Calu3 (cell line): ENCODE measurements at regions not wholly inside any gene's neighbourhood (a gene's known extent, or its start where the extent isn't known, plus 50 kb on each side); places are given as distances from the start of the nearest gene placed in this dataset.

Experiments used
- BruUV-seq: library from RNA; stranded (reverse); fragments of 400-500 nt; replicated peaks from 2 replicates; lab custom pipeline; 2021; lab: Mats Ljungman, UMichigan
- CTCF ChIA-PET: fragments of 300-600 bp; sonication (Branson Sonifier 250); formaldehyde crosslinking; loops from one replicate; lab custom pipeline; 2022; ENCODE audit warnings: antibody characterized with exemption; lab: Charles Lee
- DNase-seq: peaks from one replicate; pipeline ENCODE4 v3.0.0; 2022
- H3K27ac Mint-ChIP-seq: one replicate; pipeline ENCODE4 v1.8.0; 2022; ENCODE audit warnings: mixed read lengths; ENCODE audit not compliant: unreplicated experiment
- H3K27me3 Mint-ChIP-seq: one replicate; pipeline ENCODE4 v1.8.0; 2022; ENCODE audit warnings: mixed read lengths; ENCODE audit not compliant: unreplicated experiment
- H3K36me3 Mint-ChIP-seq: one replicate; pipeline ENCODE4 v1.8.0; 2022; ENCODE audit warnings: mild to moderate bottlenecking, moderate library complexity, mixed read lengths; ENCODE audit not compliant: insufficient read depth, unreplicated experiment
- H3K4me1 Mint-ChIP-seq: one replicate; pipeline ENCODE4 v1.8.0; 2022; ENCODE audit warnings: mild to moderate bottlenecking, low read depth, mixed read lengths; ENCODE audit not compliant: unreplicated experiment
- H3K4me3 Mint-ChIP-seq: one replicate; pipeline ENCODE4 v1.8.0; 2022; ENCODE audit warnings: mild to moderate bottlenecking, low read depth, moderate library complexity, mixed read lengths; ENCODE audit not compliant: unreplicated experiment
- H3K9me3 Mint-ChIP-seq: one replicate; pipeline ENCODE4 v1.8.0; 2022; ENCODE audit warnings: low read depth, mixed read lengths; ENCODE audit not compliant: unreplicated experiment
- intact Hi-C: fragments of 100-400 bp; cut with micrococcal nuclease; formaldehyde crosslinking; loops from one replicate; pipeline ENCODE4 v1.10.0; 2022; ENCODE audit not compliant: unreplicated experiment
- TF ChIP-seq, protein P1 (sequence below): fragments of 200-600 bp; IDR thresholded peaks from one replicate; pipeline ENCODE4 v1.8.0; 2022; ENCODE audit warnings: antibody characterized with exemption; ENCODE audit not compliant: unreplicated experiment

GRCh38 chr4:164304101-164304639, 449.8 kb upstream of the SMIM31 start:
- no peak overlapping the region for H3K4me3 Mint-ChIP-seq
- no peaks in the 10 kb centered on the region for H3K9me3 Mint-ChIP-seq
- no TSS peak for BruUV-seq
- H3K36me3 Mint-ChIP-seq, result no peaks in the 10 kb centered on the region
- DNase-seq, result no peak
- CTCF ChIA-PET, result interaction anchor here (1.2 kb wide), 1 partner anchor 10 kb away, joined by 3 read pairs; no protein-coding TSS in a partner anchor
- intact Hi-C loops, result no loop called here
- TF ChIP-seq, protein P1, sequence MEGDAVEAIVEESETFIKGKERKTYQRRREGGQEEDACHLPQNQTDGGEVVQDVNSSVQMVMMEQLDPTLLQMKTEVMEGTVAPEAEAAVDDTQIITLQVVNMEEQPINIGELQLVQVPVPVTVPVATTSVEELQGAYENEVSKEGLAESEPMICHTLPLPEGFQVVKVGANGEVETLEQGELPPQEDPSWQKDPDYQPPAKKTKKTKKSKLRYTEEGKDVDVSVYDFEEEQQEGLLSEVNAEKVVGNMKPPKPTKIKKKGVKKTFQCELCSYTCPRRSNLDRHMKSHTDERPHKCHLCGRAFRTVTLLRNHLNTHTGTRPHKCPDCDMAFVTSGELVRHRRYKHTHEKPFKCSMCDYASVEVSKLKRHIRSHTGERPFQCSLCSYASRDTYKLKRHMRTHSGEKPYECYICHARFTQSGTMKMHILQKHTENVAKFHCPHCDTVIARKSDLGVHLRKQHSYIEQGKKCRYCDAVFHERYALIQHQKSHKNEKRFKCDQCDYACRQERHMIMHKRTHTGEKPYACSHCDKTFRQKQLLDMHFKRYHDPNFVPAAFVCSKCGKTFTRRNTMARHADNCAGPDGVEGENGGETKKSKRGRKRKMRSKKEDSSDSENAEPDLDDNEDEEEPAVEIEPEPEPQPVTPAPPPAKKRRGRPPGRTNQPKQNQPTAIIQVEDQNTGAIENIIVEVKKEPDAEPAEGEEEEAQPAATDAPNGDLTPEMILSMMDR, result no peak
- no peak overlapping the region for H3K27ac Mint-ChIP-seq
- H3K4me1 Mint-ChIP-seq, result no peaks in the 10 kb centered on the region
- no peaks in the 10 kb centered on the region for H3K27me3 Mint-ChIP-seq

- no TSS peak for BruUV-seq
Observed at GRCh38 chr4:164304861-164305260, 449.1 kb upstream of the SMIM31 start.

DNA sequence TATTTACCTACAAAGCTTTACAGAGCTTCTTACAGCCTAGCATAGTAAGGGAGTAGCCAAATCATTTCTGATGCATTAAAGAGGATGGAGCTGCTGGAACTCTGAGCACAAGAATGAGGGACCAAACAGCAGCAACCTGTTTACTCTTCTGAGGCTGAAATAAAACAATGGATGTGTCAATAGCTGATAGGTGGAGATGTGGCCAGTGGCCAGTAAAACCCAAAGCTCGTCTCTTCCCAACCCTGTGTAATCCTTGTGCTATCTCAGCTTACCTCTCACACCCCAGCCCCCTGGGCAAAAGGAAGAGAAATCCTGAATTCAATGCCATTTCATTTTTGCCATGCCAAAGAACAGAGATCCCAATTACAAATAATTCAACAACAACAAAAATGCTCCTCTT, 446.7 kb upstream of the SMIM31 start:
- Mint-ChIP-seq H3K27ac (no peak overlapping the region), H3K9me3 (no peaks in the 10 kb centered on the region), H3K4me3 (no peak overlapping the region), H3K36me3 (no peaks in the 10 kb centered on the region), H3K27me3 (no peaks in the 10 kb centered on the region), H3K4me1 (no peaks in the 10 kb centered on the region)
- CTCF ChIA-PET, result no interaction called here
- no TSS peak for BruUV-seq
- TF ChIP-seq, protein P1, result no peak
- intact Hi-C loops, result no loop called here
- DNase-seq, result no peak

More at GRCh38 chr4:164304861-164305260, 449.1 kb upstream of the SMIM31 start:
- Mint-ChIP-seq H3K9me3 (no peaks in the 10 kb centered on the region), H3K4me1 (no peaks in the 10 kb centered on the region), H3K27ac (no peak overlapping the region), H3K36me3 (no peaks in the 10 kb centered on the region), H3K4me3 (no peak overlapping the region), H3K27me3 (no peaks in the 10 kb centered on the region)
- DNase-seq, result no peak
- CTCF ChIA-PET, result no interaction called here
- intact Hi-C loops, result no loop called here
- TF ChIP-seq, protein P1, result no peak

- Mint-ChIP-seq H3K4me3 (no peak overlapping the region), H3K27ac (no peak overlapping the region), H3K4me1 (no peaks in the 10 kb centered on the region), H3K9me3 (no peaks in the 10 kb centered on the region), H3K27me3 (no peaks in the 10 kb centered on the region), H3K36me3 (no peaks in the 10 kb centered on the region)
- intact Hi-C loops, result no loop called here
- DNase-seq, result no peak
- CTCF ChIA-PET, result interaction anchor here (0.6 kb wide), 1 partner anchor 1184 kb away, joined by 3 read pairs; no protein-coding TSS in a partner anchor
- BruUV-seq, result no TSS peak
- TF ChIP-seq, protein P1, result no peak
Observed at GRCh38 chr4:164312671-164313070, 441.3 kb upstream of the SMIM31 start.
